ENCODE measurements at regions not wholly inside any gene's neighbourhood (a gene's known extent, or its start where the extent isn't known, plus 50 kb on each side); places are given as distances from the start of the nearest gene placed in this dataset.

GRCh38 chrX:40182095-40182494, 84.3 kb upstream of the BCOR start:
- TF ChIP-seq POLR2A (IDR thresholded peaks at IDR 0.05) (no peak), CTCF (IDR thresholded peaks at IDR 0.05 in 4 of 5, conservative IDR thresholded peaks at IDR 0.05 in 1 of 5) (no peak)
